HG02981 (cell line): ENCODE measurements at regions not wholly inside any gene's neighbourhood (a gene's known extent, or its start where the extent isn't known, plus 50 kb on each side); places are given as distances from the start of the nearest gene placed in this dataset.
A peak's percentile ranks its signal among the peaks of the same experiment; 100 is the strongest.

ENCODE experiments used
- ATAC-seq: cut with Tn5 transposase; IDR thresholded peaks from one replicate; pipeline ENCODE4 v1.9.1; 2021; ENCODE audit warnings: mild to moderate bottlenecking, moderate library complexity; ENCODE audit not compliant: unreplicated experiment

- ATAC-seq, result no peak
Measured at GRCh38 chr3:159775372-159775961, 213.2 kb upstream of the IL12A start.

GRCh38 chr3:159776779-159777178 is 211.9 kb upstream of the IL12A start:
- no peak for ATAC-seq

- ATAC-seq, result no peak
Measured at GRCh38 chr3:159779883-159780282, 208.8 kb upstream of the IL12A start.

- ATAC-seq, result no peak
Measured at GRCh38 chr3:159781867-159782266, 206.8 kb upstream of the IL12A start.

GRCh38 chr3:159782724-159783421 is 205.8 kb upstream of the IL12A start:
- no peak for ATAC-seq

- ATAC-seq, result peak; percentile 47
Measured at GRCh38 chr3:159783780-159784742, 204.6 kb upstream of the IL12A start.

GRCh38 chr3:159785273-159785708 is 203.3 kb upstream of the IL12A start:
- ATAC-seq, result no peak

- no peak for ATAC-seq
Measured at GRCh38 chr3:159786489-159787177, 202.0 kb upstream of the IL12A start.

GRCh38 chr3:159787178-159787574 is 201.5 kb upstream of the IL12A start:
- ATAC-seq, result no peak

GRCh38 chr3:159787794-159788205 is 200.8 kb upstream of the IL12A start:
- no peak for ATAC-seq

- ATAC-seq, result no peak
Measured at GRCh38 chr3:159788291-159788690, 200.3 kb upstream of the IL12A start.

- no peak for ATAC-seq
Measured at GRCh38 chr3:159789017-159789416, 199.6 kb upstream of the IL12A start.

- no peak for ATAC-seq
Measured at GRCh38 chr3:159789742-159790635, 198.6 kb upstream of the IL12A start.

GRCh38 chr3:159791336-159791735 is 197.3 kb upstream of the IL12A start:
- ATAC-seq, result no peak

- ATAC-seq, result no peak
Measured at GRCh38 chr3:159792070-159792469, 196.6 kb upstream of the IL12A start.

- ATAC-seq, result no peak
Measured at GRCh38 chr3:159795042-159795441, 193.6 kb upstream of the IL12A start.

- ATAC-seq, result no peak
Measured at GRCh38 chr3:159795681-159796175, 192.9 kb upstream of the IL12A start.

- no peak for ATAC-seq
Measured at GRCh38 chr3:159796226-159796625, 192.4 kb upstream of the IL12A start.

- ATAC-seq, result no peak
Measured at GRCh38 chr3:159796744-159797143, 191.9 kb upstream of the IL12A start.

- ATAC-seq, result no peak
Measured at GRCh38 chr3:159797771-159798170, 190.9 kb upstream of the IL12A start.
